ENCODE measurements at regions not wholly inside any gene's neighbourhood (a gene's known extent, or its start where the extent isn't known, plus 50 kb on each side); places are given as distances from the start of the nearest gene placed in this dataset.
A peak's percentile ranks its signal among the peaks of the same experiment; 100 is the strongest.
"Not testable (repeated sequence)": the region's sequence is repeated elsewhere in the genome, so short reads cannot be mapped to it uniquely, and the experiment has no call there.

GRCh38 chr5:88666761-88667495, 216.1 kb downstream of the MEF2C start:
- no peak for DNase-seq

- no peak for DNase-seq
These were observed 217.2 kb downstream of the MEF2C start for GRCh38 chr5:88665750-88666215.

DNA sequence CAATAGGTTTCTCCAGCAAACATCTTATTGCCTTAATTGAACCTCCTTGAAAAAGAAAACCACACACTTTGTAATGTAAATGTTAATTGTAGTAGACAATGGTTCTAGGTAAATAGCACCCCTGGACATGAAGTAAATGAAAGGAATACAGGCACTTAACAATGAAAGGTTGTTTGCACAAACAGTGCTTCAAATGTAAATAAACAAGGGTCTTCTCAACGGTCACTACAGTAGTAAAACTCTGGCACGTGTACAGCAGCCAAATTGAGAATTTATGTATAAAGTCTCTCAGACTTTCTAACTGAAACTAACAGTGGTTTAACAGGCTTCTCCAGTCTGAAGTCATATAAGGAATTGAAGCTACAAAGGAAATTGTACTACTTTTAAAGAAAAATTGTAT, 218.3 kb downstream of the MEF2C start:
- DNase-seq = no peak

DNA sequence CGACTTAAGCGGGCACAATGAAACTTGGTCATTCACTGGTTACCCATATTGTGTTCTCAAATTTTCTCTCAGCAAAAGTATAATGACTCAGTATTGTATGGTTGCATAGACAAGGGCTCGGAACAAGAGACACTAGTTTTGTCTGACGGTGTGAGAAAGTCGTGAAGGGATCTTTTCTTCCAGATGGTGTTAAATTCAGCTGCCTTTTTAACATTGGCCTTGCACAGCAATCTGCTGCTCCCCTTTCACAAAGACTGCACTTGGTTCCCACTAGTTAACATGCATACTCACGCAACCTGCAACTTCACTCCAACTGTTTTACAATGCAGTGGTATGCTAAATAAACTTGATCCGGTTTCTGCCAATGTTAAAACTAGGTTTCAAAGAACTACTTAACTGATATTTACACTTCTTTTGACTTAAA, 219.2 kb downstream of the MEF2C start:
- no peak for DNase-seq

DNA sequence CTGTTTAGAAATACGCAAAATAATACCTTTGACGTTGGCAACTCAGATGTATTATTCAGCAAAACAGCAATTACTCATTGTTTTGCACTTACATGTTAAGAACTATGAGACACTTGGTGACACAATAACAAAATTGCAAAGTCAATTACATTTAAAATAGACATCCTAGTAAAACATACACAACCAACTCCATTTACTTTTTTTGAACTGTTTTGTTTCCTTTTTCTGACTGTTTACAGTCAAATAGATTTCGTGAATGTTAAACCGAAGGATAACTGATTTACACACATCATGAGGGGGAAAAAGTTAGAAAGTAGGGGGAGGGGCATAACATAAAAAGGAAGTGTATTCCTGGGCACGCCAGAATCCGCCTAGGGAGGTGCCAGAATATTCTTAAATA, 220.1 kb downstream of the MEF2C start:
- no peak for DNase-seq

- DNase-seq = no peak
These were observed 221.2 kb downstream of the MEF2C start for GRCh38 chr5:88661806-88662207.

GRCh38 chr5:88660947-88661805, 221.8 kb downstream of the MEF2C start:
- peak; percentile 82 for DNase-seq

- no peak for DNase-seq
These were observed 222.6 kb downstream of the MEF2C start for GRCh38 chr5:88660264-88660946.

DNA sequence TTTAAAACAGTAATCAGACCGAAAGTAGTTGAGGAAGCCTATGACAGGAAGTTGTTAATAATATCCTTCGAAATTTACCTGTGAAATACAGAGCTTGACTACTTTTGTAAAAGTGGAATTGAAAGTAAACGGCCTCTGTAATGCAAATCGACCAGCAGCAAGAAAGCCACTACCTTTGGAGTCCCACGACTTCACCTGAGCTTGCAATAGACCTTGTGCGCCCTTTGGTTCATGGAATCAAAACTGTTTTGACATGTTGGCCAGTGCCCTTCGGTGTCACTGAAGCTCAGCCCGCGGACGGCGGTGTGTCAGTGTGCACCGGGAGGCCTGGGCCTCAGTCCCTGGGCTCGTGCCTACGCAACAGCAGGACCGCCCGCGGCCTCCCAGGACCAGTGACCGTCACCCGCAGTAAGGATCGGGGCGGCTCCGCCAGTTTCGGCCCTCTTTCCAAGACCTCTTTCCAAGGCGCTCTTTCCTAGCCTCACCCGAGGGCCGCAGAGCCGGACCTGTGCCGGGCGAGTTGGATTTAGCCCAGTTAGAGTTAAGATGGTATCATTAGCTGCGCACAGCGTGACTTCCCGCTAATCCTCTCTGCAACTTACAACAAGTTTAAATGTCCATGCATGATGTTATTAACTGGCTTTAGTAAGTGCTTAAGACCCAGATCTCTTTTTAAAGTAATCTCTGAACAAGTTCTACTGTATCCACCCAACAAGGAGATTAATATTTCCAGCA, 223.3 kb downstream of the MEF2C start:
- no peak for DNase-seq

- no peak for DNase-seq
These were observed 224.1 kb downstream of the MEF2C start for GRCh38 chr5:88658886-88659285.

DNA sequence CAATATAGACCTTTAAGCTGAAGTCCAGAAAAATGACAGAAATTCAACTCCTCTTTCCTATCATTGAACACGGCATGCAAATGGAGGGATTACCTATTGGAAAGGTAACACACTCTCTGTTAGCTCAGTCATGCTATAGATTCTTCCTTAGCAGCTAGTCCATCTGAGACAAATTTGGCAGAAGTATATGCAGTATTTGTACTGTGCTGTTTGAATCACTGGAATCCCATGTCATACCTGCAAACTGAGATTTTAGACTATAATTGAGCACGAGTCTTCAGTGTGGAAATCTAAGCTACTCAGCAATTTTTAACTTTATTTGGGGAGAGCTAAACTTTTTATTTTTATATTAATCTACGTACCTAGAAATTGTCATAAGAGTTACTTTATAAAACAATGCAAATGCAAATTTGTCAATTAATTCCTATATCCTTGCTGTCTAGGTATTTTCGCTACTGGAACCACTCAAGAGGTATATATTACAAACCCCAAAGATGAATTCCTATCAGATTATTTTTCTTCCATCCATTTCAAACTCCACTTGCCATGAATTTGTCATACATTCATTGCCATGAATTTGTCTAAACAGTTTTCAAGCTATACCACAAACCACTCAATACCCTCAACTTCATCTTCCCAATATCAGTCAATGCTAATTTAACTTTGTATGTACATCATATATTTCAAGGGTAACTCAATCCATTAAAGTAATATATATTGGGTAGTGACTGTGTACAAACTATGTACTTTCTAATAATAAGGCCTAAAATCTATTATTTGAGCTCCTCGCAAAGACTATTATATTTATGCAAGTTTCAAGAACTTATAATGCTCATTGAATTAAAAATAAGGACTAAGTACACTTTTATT, 224.8 kb downstream of the MEF2C start:
- no peak for DNase-seq

DNA sequence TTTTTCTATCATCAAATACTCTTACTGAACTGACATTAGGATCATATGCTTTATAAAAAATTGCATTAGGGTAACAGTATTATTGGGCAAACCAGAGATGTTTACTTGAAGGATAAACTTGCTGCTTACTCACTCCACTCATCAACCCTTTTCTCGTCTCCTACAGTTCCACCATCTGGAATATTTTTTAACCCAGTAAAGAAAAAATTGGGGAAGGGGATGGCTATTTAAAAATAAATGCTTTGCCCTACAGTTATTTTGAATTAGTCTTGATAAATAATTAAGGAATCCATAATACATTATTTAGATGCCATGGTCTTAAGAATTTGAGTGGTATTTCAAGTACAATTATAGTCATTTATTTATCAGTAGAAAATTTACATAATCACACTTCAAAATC, 225.8 kb downstream of the MEF2C start:
- no peak for DNase-seq

DNA sequence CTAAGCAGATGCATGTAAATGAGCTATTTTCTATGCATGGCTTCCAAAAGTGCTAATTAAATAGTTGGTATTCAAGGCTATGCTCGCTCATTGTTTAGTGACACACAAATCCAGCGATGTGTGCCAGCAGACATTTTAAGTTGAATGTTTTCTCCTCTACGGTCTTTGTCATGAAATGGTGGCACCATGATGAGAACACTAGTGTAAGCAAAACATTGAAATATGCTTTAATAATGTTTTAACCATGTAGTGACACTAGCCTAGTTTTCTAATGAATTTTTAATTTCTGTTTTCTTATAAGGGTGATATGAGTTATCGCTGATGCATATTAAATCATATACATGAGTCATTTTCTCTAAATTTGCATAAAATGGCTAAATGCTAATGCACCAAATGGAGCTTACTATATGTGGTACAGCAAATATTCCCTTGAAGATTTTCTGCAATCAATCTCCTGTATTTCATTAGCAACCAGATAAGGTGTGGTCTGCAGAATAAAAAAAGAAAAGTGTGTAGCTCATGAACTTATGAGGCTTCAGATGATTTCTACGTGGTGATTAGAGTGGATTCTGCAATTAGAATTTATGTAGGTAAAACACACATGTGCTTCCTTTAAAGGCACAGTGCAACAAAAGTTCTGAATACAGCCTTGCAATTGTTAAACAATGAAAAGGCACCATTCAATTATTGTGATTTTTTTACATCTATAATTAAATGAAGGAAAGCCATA, 226.6 kb downstream of the MEF2C start:
- no peak for DNase-seq

DNA sequence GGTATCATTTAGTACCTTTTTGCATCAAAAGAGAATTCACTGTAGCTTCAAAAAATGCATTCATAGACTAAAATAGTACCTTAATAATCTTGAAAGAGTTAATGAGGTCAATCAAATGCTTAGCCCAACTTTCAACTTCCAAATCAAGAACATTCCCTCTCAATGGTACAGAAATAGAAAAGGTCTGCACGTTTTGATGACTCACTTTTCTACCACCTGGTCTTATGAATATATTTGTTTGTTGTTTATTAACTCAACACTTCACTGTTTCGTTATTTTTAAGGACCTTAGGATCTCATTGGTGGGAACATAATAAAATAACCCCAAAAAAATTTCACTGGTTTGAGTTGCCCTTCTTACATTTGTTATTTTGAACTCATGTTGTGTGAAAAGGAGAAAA, 229.5 kb downstream of the MEF2C start:
- DNase-seq = no peak

DNA sequence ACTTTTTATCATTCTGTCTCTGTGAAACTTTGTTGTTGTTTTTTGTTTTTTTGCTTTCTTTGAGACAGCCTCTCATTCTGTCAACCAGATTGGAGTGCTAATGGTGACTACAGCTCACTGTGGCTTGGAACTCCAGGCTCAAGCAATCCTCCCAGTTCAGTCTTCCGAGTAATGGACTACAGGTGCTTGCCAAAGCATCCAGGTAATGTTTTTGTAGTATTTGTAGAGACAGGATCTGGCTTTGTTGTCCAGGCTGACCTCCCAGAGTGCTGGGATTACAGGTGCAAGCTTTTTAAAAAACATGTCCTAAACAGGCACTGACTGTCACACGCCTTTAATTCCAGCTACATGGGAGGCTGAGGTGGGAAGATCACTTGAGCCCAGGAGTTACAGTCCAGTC, 235.1 kb downstream of the MEF2C start:
- no peak for DNase-seq

DNA sequence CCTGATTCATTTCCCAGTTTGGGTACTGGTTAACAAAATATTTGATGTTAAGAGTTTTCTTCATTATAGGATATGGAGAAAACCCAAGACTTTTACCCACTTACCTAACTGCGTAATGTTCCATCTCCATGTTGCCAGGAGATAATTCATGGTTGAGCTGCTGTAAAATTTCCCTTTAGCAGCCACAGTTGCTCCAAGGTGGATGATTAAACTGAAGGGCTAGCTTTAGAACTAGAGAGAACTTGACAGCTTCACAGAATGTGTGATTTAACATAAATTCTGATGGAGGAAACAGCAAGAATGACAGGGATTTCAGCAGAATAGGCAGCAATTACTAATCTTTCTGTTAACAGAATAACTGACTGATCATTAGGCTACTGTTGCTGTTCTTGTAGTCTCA, 236.1 kb downstream of the MEF2C start:
- DNase-seq = no peak

DNA sequence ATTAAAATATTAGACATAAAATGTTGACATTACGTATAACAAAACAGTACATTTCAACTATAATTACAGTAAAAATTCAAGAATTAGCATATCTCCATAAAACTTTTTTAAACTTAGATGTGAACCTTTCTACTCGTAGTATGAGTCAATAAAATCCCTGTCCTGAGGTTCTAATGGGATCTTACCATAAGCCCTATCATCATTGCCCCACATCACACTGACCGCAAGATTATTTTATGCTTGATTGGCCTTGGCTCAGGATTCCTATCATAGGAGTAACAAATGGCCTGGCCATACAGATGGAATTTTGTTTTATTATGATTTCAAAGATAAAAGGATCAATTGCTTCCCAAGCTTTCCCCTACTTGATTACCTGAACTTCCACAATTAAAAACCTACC, 238.3 kb downstream of the MEF2C start:
- no peak for DNase-seq

GRCh38 chr5:88643315-88643714, 239.7 kb downstream of the MEF2C start:
- DNase-seq = no peak

- no peak for DNase-seq
These were observed 249.0 kb downstream of the MEF2C start for GRCh38 chr5:88634014-88634413.

- not testable (repeated sequence) for DNase-seq
These were observed 260.1 kb downstream of the MEF2C start for GRCh38 chr5:88622890-88623289.

GRCh38 chr5:88615767-88616166, 267.2 kb downstream of the MEF2C start:
- DNase-seq = not testable (repeated sequence)

Measured in NCI-H187 treated with DMSO at 0.1 percent for 48 hours (cell line).